ENCODE measurements at regions not wholly inside any gene's neighbourhood (a gene's known extent, or its start where the extent isn't known, plus 50 kb on each side); places are given as distances from the start of the nearest gene placed in this dataset.

DNA sequence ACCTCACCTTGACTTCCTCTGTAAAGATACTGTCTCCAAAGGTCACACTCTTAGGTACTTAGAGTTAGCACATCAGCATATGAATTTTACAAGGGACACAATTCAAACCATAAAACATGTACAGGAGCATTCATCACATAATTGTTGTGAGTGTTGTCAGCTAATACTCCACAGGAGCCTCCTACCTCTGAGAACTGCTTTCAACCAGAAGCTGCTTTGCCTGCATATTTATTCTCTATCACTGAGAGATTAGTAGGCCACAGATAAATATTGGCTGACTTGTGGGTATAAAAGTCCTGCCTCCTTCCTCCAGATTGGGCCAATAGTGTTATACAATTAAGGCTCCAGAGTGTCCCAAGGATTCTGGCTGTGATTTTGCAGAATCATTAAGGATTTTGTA lies 1207.0 kb downstream of the XPNPEP1 start:
- FAIRE-seq (no peak), DNase-seq (no peak)
- no peak overlapping the region for H3K27ac ChIP-seq (ENCODE audit: low read depth in 2 of 2, low read length in 2 of 2)
- peaks cover 0 to 8% (median 0%) of the 10 kb centered on the region in 3 donors for H3K9me3 ChIP-seq (ENCODE audit: control insufficient read depth in 2 of 3, insufficient read depth in 1 of 3, low read length in 3 of 3)
- intact Hi-C loops (cut with DNase I) = no loop called here
- H3K4me3 ChIP-seq (ENCODE audit: low read length in 3 of 3) = no peak overlapping the region
- no peak overlapping the region for H3K9ac ChIP-seq (ENCODE audit: low read length in 3 of 3)
- H3K27me3 ChIP-seq (ENCODE audit: control insufficient read depth, insufficient read depth, low read length) = no peaks in the 10 kb centered on the region
- TF ChIP-seq, protein P1, sequence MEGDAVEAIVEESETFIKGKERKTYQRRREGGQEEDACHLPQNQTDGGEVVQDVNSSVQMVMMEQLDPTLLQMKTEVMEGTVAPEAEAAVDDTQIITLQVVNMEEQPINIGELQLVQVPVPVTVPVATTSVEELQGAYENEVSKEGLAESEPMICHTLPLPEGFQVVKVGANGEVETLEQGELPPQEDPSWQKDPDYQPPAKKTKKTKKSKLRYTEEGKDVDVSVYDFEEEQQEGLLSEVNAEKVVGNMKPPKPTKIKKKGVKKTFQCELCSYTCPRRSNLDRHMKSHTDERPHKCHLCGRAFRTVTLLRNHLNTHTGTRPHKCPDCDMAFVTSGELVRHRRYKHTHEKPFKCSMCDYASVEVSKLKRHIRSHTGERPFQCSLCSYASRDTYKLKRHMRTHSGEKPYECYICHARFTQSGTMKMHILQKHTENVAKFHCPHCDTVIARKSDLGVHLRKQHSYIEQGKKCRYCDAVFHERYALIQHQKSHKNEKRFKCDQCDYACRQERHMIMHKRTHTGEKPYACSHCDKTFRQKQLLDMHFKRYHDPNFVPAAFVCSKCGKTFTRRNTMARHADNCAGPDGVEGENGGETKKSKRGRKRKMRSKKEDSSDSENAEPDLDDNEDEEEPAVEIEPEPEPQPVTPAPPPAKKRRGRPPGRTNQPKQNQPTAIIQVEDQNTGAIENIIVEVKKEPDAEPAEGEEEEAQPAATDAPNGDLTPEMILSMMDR (IDR thresholded peaks at IDR 0.05; ENCODE audit: borderline replicate concordance, extremely low read depth, insufficient read depth) = no peak
- H3K4me1 ChIP-seq (ENCODE audit: control insufficient read depth in 2 of 3, insufficient read depth in 2 of 3, low read depth in 1 of 3, low read length in 3 of 3) = no peaks in the 10 kb centered on the region
- H3K36me3 ChIP-seq (ENCODE audit: control insufficient read depth in 2 of 3, insufficient read depth in 3 of 3, low read length in 3 of 3) = no peaks in the 10 kb centered on the region

DNA sequence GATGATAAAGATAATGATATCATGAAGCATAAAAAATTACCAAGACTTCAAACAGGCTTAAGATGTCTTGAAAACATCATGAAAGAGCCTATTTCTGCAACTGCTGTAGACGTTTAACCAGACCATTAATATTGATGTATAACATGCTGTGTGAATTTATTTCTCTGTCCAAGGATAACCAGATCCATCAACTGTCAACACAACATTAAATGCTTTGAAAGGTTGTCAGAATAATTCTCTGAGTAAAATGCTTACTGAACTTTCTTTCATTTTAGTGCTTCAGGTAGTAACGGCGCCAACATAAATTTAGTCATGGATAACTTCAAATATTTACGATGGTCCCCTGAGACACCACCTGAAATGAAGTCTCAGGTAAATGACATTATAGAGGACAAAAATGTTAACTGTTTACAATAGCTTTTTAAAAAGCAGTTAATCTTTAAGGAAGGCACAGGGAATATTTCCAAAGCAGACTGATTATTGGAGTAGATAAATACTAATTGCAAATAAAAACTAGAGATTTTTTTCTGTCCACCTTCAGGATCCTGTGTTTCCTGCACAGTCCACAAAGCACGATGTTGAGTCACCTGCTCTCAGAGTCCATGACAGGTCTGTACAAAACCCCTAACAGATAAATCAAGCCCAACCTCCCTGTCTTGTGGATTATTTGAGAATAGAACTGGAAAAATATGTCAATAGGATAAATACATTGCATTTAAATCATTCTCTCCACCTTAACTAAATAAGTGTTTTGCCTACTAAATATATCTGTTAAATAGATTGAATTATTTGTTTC lies 1213.2 kb downstream of the XPNPEP1 start:
- Histone ChIP-seq H3K4me3 (ENCODE audit: low read length in 3 of 3) (no peak overlapping the region), H3K27ac (ENCODE audit: low read depth in 2 of 2, low read length in 2 of 2) (no peak overlapping the region), H3K9me3 (ENCODE audit: control insufficient read depth in 2 of 3, insufficient read depth in 1 of 3, low read length in 3 of 3) (peaks cover 0 to 4% (median 0%) of the 10 kb centered on the region in 3 donors), H3K9ac (ENCODE audit: low read length in 3 of 3) (no peak overlapping the region), H3K4me1 (ENCODE audit: control insufficient read depth in 2 of 3, insufficient read depth in 2 of 3, low read depth in 1 of 3, low read length in 3 of 3) (no peaks in the 10 kb centered on the region), H3K27me3 (ENCODE audit: control insufficient read depth, insufficient read depth, low read length) (no peaks in the 10 kb centered on the region), H3K36me3 (ENCODE audit: control insufficient read depth in 2 of 3, insufficient read depth in 3 of 3, low read length in 3 of 3) (no peaks in the 10 kb centered on the region)
- FAIRE-seq (no peak), DNase-seq (no peak)
- TF ChIP-seq, protein P1 (IDR thresholded peaks at IDR 0.05; ENCODE audit: borderline replicate concordance, extremely low read depth, insufficient read depth) = no peak
- intact Hi-C loops (cut with DNase I) = no loop called here

DNA sequence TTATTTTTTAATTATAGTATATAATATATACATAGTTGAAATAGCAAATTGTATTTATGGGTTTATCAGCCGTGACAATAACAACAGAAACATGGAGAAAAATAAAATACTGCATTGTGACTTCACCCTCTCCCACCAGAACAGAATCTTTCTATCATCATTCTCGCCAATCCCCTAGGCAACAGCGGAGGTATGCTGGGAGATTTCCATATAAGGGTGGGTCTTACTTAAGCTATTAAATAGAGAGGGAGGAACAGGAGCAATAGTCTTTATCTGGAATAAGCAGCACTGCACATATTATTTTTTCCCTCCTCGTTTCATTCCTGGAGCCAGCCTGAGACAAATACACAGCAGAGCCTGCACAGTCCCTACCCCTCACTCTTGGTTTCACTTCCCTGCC lies 1214.9 kb downstream of the XPNPEP1 start:
- DNase-seq = no peak
- intact Hi-C loops (cut with DNase I) = no loop called here

More for the DNA sequence above, 1214.9 kb downstream of the XPNPEP1 start:
- Histone ChIP-seq H3K9ac (ENCODE audit: low read length in 3 of 3) (no peak overlapping the region), H3K27ac (ENCODE audit: low read depth in 2 of 2, low read length in 2 of 2) (no peak overlapping the region), H3K27me3 (ENCODE audit: control insufficient read depth, insufficient read depth, low read length) (no peaks in the 10 kb centered on the region), H3K4me3 (ENCODE audit: low read length in 3 of 3) (no peak overlapping the region), H3K4me1 (ENCODE audit: control insufficient read depth in 2 of 3, insufficient read depth in 2 of 3, low read depth in 1 of 3, low read length in 3 of 3) (no peaks in the 10 kb centered on the region), H3K36me3 (ENCODE audit: control insufficient read depth in 2 of 3, insufficient read depth in 3 of 3, low read length in 3 of 3) (no peaks in the 10 kb centered on the region), H3K9me3 (ENCODE audit: control insufficient read depth in 2 of 3, insufficient read depth in 1 of 3, low read length in 3 of 3) (peaks cover 0 to 1% (median 0%) of the 10 kb centered on the region in 3 donors)
- TF ChIP-seq, protein P1 (IDR thresholded peaks at IDR 0.05; ENCODE audit: borderline replicate concordance, extremely low read depth, insufficient read depth) = no peak
- FAIRE-seq = no peak

All from kidney (tissue), 13 donors.